ENCODE measurements at regions not wholly inside any gene's neighbourhood (a gene's known extent, or its start where the extent isn't known, plus 50 kb on each side); places are given as distances from the start of the nearest gene placed in this dataset.

- TF ChIP-seq CTCF (conservative IDR thresholded peaks at IDR 0.05) (no peak), EZH2 (IDR thresholded peaks at IDR 0.05; ENCODE audit: low read depth) (no peak)
Measured at GRCh38 chr6:22642254-22642653, 72.9 kb downstream of the HDGFL1 start.
